SK-N-SH (cell line): ENCODE measurements at regions not wholly inside any gene's neighbourhood (a gene's known extent, or its start where the extent isn't known, plus 50 kb on each side); places are given as distances from the start of the nearest gene placed in this dataset.

ENCODE experiments used
- EP300 ChIP-seq, 2 experiments: IDR thresholded peaks; 2 replicates each; pipeline versions ENCODE4 v1.4.0 to v1.6.1; 2012; ENCODE audit warnings: borderline replicate concordance in 1 of 2, low read depth in 1 of 2, low read length in 1 of 2
- POLR2AphosphoS5 ChIP-seq: IDR thresholded peaks from 2 replicates; pipeline ENCODE4 v1.6.1; 2012; ENCODE audit warnings: low read depth, low read length
- RAD21 ChIP-seq: IDR thresholded peaks from 2 replicates; pipeline ENCODE4 v1.6.1; 2012; ENCODE audit warnings: mild to moderate bottlenecking, low read length
- RXRA ChIP-seq: IDR thresholded peaks from 2 replicates; pipeline ENCODE4 v1.4.0; 2012; ENCODE audit warnings: low read depth, mild to moderate bottlenecking, borderline replicate concordance
- TF ChIP-seq, protein P1 (sequence below): IDR thresholded peaks from 2 replicates; pipeline ENCODE4 v1.6.1; 2012; ENCODE audit warnings: mild to moderate bottlenecking, low read depth, low read length, moderate library complexity

DNA sequence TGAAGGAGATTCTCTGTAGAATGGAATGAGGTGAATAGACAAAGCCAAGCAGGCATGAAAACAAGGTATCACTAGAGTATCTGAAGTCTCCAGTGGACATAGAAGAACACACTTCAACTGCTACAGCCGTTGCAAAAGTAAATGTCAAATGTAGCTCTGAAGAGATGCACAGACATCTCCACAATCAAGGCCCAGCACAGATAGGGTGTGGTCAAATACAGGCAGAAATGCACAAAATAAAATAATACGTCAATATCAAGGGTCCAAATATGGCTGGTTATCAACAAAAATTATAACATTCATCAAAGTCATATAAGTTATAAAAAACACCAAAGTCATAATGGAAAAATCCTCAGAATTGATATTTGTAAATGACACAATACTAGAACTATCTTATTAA lies 1107.3 kb downstream of the TMEM121 start:
- TF ChIP-seq RXRA (no peak), EP300 (IDR thresholded peaks at IDR 0.05; ENCODE audit: borderline replicate concordance in 1 of 2, low read depth in 1 of 2, low read length in 1 of 2) (no peak), POLR2AphosphoS5 (no peak), RAD21 (no peak)
- TF ChIP-seq, protein P1, sequence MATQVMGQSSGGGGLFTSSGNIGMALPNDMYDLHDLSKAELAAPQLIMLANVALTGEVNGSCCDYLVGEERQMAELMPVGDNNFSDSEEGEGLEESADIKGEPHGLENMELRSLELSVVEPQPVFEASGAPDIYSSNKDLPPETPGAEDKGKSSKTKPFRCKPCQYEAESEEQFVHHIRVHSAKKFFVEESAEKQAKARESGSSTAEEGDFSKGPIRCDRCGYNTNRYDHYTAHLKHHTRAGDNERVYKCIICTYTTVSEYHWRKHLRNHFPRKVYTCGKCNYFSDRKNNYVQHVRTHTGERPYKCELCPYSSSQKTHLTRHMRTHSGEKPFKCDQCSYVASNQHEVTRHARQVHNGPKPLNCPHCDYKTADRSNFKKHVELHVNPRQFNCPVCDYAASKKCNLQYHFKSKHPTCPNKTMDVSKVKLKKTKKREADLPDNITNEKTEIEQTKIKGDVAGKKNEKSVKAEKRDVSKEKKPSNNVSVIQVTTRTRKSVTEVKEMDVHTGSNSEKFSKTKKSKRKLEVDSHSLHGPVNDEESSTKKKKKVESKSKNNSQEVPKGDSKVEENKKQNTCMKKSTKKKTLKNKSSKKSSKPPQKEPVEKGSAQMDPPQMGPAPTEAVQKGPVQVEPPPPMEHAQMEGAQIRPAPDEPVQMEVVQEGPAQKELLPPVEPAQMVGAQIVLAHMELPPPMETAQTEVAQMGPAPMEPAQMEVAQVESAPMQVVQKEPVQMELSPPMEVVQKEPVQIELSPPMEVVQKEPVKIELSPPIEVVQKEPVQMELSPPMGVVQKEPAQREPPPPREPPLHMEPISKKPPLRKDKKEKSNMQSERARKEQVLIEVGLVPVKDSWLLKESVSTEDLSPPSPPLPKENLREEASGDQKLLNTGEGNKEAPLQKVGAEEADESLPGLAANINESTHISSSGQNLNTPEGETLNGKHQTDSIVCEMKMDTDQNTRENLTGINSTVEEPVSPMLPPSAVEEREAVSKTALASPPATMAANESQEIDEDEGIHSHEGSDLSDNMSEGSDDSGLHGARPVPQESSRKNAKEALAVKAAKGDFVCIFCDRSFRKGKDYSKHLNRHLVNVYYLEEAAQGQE, result no peak
